ENCODE measurements at regions not wholly inside any gene's neighbourhood (a gene's known extent, or its start where the extent isn't known, plus 50 kb on each side); places are given as distances from the start of the nearest gene placed in this dataset.

- no peak for DNase-seq (ENCODE audit: low read depth)
Measured at GRCh38 chr2:181189951-181190350, 209.5 kb downstream of the UBE2E3 start.

GRCh38 chr2:181190711-181191110, 210.3 kb downstream of the UBE2E3 start:
- no peak for DNase-seq (ENCODE audit: low read depth)

- no peak for DNase-seq (ENCODE audit: low read depth)
Measured at GRCh38 chr2:181193550-181193949, 213.1 kb downstream of the UBE2E3 start.

- no peak for DNase-seq (ENCODE audit: low read depth)
Measured at GRCh38 chr2:181196401-181196800, 216.0 kb downstream of the UBE2E3 start.

GRCh38 chr2:181197140-181197760, 216.8 kb downstream of the UBE2E3 start:
- DNase-seq (ENCODE audit: low read depth) = no peak

GRCh38 chr2:181198183-181198864, 217.9 kb downstream of the UBE2E3 start:
- no peak for DNase-seq (ENCODE audit: low read depth)

GRCh38 chr2:181203412-181203811, 223.0 kb downstream of the UBE2E3 start:
- DNase-seq (ENCODE audit: low read depth) = no peak

GRCh38 chr2:181203916-181204315, 223.5 kb downstream of the UBE2E3 start:
- DNase-seq (ENCODE audit: low read depth) = no peak

- DNase-seq (ENCODE audit: low read depth) = no peak
Measured at GRCh38 chr2:181218401-181218821, 238.0 kb downstream of the UBE2E3 start.

GRCh38 chr2:181223234-181223633, 234.0 kb upstream of the ITGA4 start:
- DNase-seq (ENCODE audit: low read depth) = no peak

- no peak for DNase-seq (ENCODE audit: low read depth)
Measured at GRCh38 chr2:181224866-181225265, 232.3 kb upstream of the ITGA4 start.

GRCh38 chr2:181228661-181229060, 228.5 kb upstream of the ITGA4 start:
- DNase-seq (ENCODE audit: low read depth) = no peak

GRCh38 chr2:181231151-181231550, 226.0 kb upstream of the ITGA4 start:
- no peak for DNase-seq (ENCODE audit: low read depth)

GRCh38 chr2:181231886-181232621, 225.1 kb upstream of the ITGA4 start:
- no peak for DNase-seq (ENCODE audit: low read depth)

GRCh38 chr2:181234487-181234891, 222.7 kb upstream of the ITGA4 start:
- no peak for DNase-seq (ENCODE audit: low read depth)

- no peak for DNase-seq (ENCODE audit: low read depth)
Measured at GRCh38 chr2:181235011-181235410, 222.2 kb upstream of the ITGA4 start.

GRCh38 chr2:181235683-181236459, 221.3 kb upstream of the ITGA4 start:
- no peak for DNase-seq (ENCODE audit: low read depth)

GRCh38 chr2:181239201-181239799, 217.9 kb upstream of the ITGA4 start:
- DNase-seq (ENCODE audit: low read depth) = no peak

- DNase-seq (ENCODE audit: low read depth) = no peak
Measured at GRCh38 chr2:181240844-181241243, 216.3 kb upstream of the ITGA4 start.

GRCh38 chr2:181241366-181241765, 215.8 kb upstream of the ITGA4 start:
- no peak for DNase-seq (ENCODE audit: low read depth)

GRCh38 chr2:181241797-181242196, 215.4 kb upstream of the ITGA4 start:
- no peak for DNase-seq (ENCODE audit: low read depth)

- no peak for DNase-seq (ENCODE audit: low read depth)
Measured at GRCh38 chr2:181242262-181242661, 214.9 kb upstream of the ITGA4 start.

Data from activated T-helper 1 cell treated with Interleukin-2 at 50 U/mL for 16 hours (primary cell).